ENCODE measurements at regions not wholly inside any gene's neighbourhood (a gene's known extent, or its start where the extent isn't known, plus 50 kb on each side); places are given as distances from the start of the nearest gene placed in this dataset.
"Not testable (repeated sequence)": the region's sequence is repeated elsewhere in the genome, so short reads cannot be mapped to it uniquely, and the experiment has no call there.

DNA sequence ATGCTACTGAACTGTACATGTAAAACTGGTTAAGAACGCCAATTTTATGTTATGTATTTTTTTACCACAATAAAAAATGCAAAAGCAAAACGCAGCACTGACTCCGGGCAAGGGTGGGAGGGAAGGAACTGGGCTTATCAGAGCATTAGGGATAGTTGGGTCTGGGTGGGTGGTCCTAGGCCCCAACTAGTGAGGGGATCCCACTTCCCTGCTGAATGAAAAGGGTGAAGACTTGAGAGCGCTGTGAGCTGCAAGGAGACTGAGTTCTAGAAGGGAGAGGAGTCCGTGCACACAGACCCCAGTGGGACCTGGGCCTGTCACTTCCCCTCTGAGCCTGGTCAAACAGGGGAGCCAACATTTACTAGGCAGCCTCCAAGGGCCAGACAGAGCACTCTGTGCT lies 98.6 kb downstream of the TPRA1 start:
- peaks cover 1% of the 10 kb centered on the region for H3K27me3 Mint-ChIP-seq (ENCODE audit: insufficient read depth)
- H3K4me3 Mint-ChIP-seq: no peak overlapping the region
- peaks cover 7% of the 10 kb centered on the region for H3K9me3 Mint-ChIP-seq
- no peaks in the 10 kb centered on the region for H3K9me3 ChIP-seq (ENCODE audit: control insufficient read depth, low read length)
- no peak overlapping the region for H3K9ac ChIP-seq (ENCODE audit: extremely low read depth, low read length, poor library complexity, severe bottlenecking)
- TF ChIP-seq, protein P1, sequence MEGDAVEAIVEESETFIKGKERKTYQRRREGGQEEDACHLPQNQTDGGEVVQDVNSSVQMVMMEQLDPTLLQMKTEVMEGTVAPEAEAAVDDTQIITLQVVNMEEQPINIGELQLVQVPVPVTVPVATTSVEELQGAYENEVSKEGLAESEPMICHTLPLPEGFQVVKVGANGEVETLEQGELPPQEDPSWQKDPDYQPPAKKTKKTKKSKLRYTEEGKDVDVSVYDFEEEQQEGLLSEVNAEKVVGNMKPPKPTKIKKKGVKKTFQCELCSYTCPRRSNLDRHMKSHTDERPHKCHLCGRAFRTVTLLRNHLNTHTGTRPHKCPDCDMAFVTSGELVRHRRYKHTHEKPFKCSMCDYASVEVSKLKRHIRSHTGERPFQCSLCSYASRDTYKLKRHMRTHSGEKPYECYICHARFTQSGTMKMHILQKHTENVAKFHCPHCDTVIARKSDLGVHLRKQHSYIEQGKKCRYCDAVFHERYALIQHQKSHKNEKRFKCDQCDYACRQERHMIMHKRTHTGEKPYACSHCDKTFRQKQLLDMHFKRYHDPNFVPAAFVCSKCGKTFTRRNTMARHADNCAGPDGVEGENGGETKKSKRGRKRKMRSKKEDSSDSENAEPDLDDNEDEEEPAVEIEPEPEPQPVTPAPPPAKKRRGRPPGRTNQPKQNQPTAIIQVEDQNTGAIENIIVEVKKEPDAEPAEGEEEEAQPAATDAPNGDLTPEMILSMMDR (conservative IDR thresholded peaks at IDR 0.05): no peak
- H3K36me3 ChIP-seq (ENCODE audit: control insufficient read depth, insufficient read depth, low read length): no peaks in the 10 kb centered on the region
- no peak for DNase-seq
- H3K4me1 Mint-ChIP-seq: no peaks in the 10 kb centered on the region
- H3K27ac ChIP-seq (ENCODE audit: low read depth, low read length): no peak overlapping the region
- no peaks in the 10 kb centered on the region for H3K4me1 ChIP-seq (ENCODE audit: control insufficient read depth, insufficient read depth, low read length)
- no peaks in the 10 kb centered on the region for H3K36me3 Mint-ChIP-seq (ENCODE audit: low read depth)
- H3K4me3 ChIP-seq (ENCODE audit: low read length): no peak overlapping the region
- H3K27me3 ChIP-seq (ENCODE audit: control insufficient read depth, insufficient read depth, low read length, poor library complexity, severe bottlenecking): no peaks in the 10 kb centered on the region
- 83 to 94% methylated on average over 2 to 4 of the region's 5 CpGs for WGBS, 2 experiments (ENCODE audit: insufficient coverage in 1 of 2, insufficient read length in 1 of 2)
- no peak overlapping the region for H3K27ac Mint-ChIP-seq

DNA sequence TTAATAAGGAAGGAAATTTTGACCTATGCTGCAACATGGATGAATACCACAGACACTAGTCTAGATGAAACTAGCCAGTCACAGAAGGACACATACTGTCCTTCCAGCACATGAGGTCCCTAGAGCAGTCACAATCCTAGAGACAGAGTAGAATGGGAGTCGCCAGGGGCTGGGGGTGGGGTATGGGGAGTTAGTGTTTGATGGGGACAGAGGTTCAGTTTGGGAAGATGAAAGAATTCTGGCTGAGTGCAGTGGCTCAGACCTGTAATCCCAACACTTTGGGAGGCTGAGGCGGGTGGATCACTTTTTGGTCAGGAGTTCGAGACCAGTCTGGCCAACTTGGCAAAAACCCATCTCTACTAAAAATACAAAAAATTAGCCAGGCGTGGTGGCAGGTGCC lies 99.2 kb downstream of the TPRA1 start:
- Histone ChIP-seq H3K9ac (ENCODE audit: extremely low read depth, low read length, poor library complexity, severe bottlenecking) (no peak overlapping the region), H3K27ac (ENCODE audit: low read depth, low read length) (no peak overlapping the region), H3K4me1 (ENCODE audit: control insufficient read depth, insufficient read depth, low read length) (no peaks in the 10 kb centered on the region), H3K4me3 (ENCODE audit: low read length) (no peak overlapping the region), H3K27me3 (ENCODE audit: control insufficient read depth, insufficient read depth, low read length, poor library complexity, severe bottlenecking) (no peaks in the 10 kb centered on the region), H3K9me3 (ENCODE audit: control insufficient read depth, low read length) (no peaks in the 10 kb centered on the region), H3K36me3 (ENCODE audit: control insufficient read depth, insufficient read depth, low read length) (no peaks in the 10 kb centered on the region)
- Mint-ChIP-seq H3K36me3 (ENCODE audit: low read depth) (no peaks in the 10 kb centered on the region), H3K27me3 (ENCODE audit: insufficient read depth) (peaks cover 1% of the 10 kb centered on the region), H3K27ac (no peak overlapping the region), H3K4me3 (no peak overlapping the region), H3K9me3 (peaks cover 7% of the 10 kb centered on the region), H3K4me1 (no peaks in the 10 kb centered on the region)
- 88 to 94% methylated on average over 3 to 4 of the region's 4 CpGs for WGBS, 2 experiments (ENCODE audit: insufficient coverage in 1 of 2, insufficient read length in 1 of 2)
- TF ChIP-seq, protein P1 (conservative IDR thresholded peaks at IDR 0.05): no peak
- no peak for DNase-seq

DNA sequence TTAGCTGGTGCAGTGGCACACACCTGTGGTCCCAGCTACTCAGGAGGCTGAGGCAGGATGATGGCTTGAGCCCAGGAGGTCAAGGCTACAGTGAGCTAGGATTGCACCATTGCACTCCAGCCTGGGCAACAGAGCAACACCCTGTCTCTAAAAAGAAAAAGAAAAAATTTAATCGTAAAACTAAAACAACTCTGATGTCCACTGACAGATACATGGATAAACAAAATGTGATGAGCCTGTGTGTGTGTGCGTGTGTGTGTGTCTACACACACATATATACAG lies 99.6 kb downstream of the TPRA1 start:
- H3K4me3 Mint-ChIP-seq; H3K4me3 ChIP-seq (ENCODE audit: low read length); H3K4me1 ChIP-seq (ENCODE audit: control insufficient read depth, insufficient read depth, low read length); DNase-seq; H3K9me3 ChIP-seq (ENCODE audit: control insufficient read depth, low read length); H3K36me3 ChIP-seq (ENCODE audit: control insufficient read depth, insufficient read depth, low read length); H3K9me3 Mint-ChIP-seq; H3K27me3 ChIP-seq (ENCODE audit: control insufficient read depth, insufficient read depth, low read length, poor library complexity, severe bottlenecking); H3K27ac Mint-ChIP-seq; H3K27me3 Mint-ChIP-seq (ENCODE audit: insufficient read depth); H3K36me3 Mint-ChIP-seq (ENCODE audit: low read depth); H3K9ac ChIP-seq (ENCODE audit: extremely low read depth, low read length, poor library complexity, severe bottlenecking); H3K4me1 Mint-ChIP-seq; H3K27ac ChIP-seq (ENCODE audit: low read depth, low read length): not testable (repeated sequence)
- no CpG with 5 or more reads among the region's 2 CpGs for WGBS, 2 experiments (ENCODE audit: insufficient coverage in 1 of 2, insufficient read length in 1 of 2)

DNA sequence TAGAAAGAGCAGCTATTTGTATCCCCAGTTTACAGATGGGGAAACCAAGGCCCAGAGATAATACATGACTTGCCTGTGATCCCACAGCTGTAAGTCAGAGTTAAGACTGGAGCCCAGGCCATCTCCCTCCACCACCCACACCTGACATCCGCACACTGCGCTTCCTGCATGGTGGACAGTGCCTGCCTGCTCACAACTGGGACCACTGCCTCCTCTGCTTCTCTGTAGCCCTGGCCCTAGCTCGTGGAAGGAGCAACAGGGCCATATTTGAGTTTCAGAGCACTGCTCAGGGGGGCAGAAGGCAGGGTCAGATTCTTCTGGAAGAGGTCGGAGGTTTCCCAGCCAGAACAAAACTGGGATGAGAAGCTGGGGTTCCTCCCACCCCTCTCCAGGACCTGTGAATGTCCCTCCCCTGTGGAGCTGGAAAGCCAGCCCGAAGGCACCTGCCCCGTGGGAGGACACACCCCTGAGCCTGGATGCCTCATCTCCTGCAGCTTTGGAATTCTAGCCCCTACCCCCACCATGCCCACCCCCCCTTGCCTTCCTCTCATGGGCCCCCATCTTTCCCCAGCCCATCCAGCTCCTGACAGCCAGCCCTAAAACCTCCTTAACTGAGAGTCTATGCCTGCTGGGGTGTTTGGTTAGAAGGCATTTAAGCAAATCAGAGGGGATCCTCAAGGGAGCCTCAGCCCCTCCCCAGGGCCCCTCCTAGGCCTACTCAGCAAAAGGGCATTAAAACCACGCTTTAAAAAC lies 100.1 kb downstream of the TPRA1 start:
- no peak overlapping the region for H3K9ac ChIP-seq (ENCODE audit: extremely low read depth, low read length, poor library complexity, severe bottlenecking)
- Mint-ChIP-seq H3K27me3 (ENCODE audit: insufficient read depth) (no peaks in the 10 kb centered on the region), H3K4me1 (no peaks in the 10 kb centered on the region), H3K4me3 (no peak overlapping the region), H3K9me3 (peaks cover 7% of the 10 kb centered on the region), H3K27ac (no peak overlapping the region), H3K36me3 (ENCODE audit: low read depth) (no peaks in the 10 kb centered on the region)
- no peaks in the 10 kb centered on the region for H3K9me3 ChIP-seq (ENCODE audit: control insufficient read depth, low read length)
- H3K4me3 ChIP-seq (ENCODE audit: low read length): no peak overlapping the region
- H3K27me3 ChIP-seq (ENCODE audit: control insufficient read depth, insufficient read depth, low read length, poor library complexity, severe bottlenecking): no peaks in the 10 kb centered on the region
- no peaks in the 10 kb centered on the region for H3K4me1 ChIP-seq (ENCODE audit: control insufficient read depth, insufficient read depth, low read length)
- DNase-seq: peak; percentile 43
- H3K36me3 ChIP-seq (ENCODE audit: control insufficient read depth, insufficient read depth, low read length): no peaks in the 10 kb centered on the region
- TF ChIP-seq, protein P1 (conservative IDR thresholded peaks at IDR 0.05): no peak
- no peak overlapping the region for H3K27ac ChIP-seq (ENCODE audit: low read depth, low read length)
- 74 to 81% methylated on average over 6 to 7 of the region's 7 CpGs for WGBS, 2 experiments (ENCODE audit: insufficient coverage in 1 of 2, insufficient read length in 1 of 2)
